OCI-LY1 (cell line): ENCODE measurements at regions not wholly inside any gene's neighbourhood (a gene's known extent, or its start where the extent isn't known, plus 50 kb on each side); places are given as distances from the start of the nearest gene placed in this dataset.

Experiments used
- EZH2 ChIP-seq: fragments of 200-600 bp; sonication (generic), shearing (Covaris generic); IDR thresholded peaks from 2 replicates; pipeline ENCODE4 v1.8.0; 2017; ENCODE audit warnings: borderline replicate concordance, mixed run types, mild to moderate bottlenecking, antibody characterized with exemption, low read length, moderate library complexity, mixed read lengths
- TF ChIP-seq, protein P1 (sequence below): fragments of 200-600 bp; sonication (generic), shearing (Covaris generic); IDR thresholded peaks from 2 replicates; pipeline ENCODE4 v1.5.1; 2017; ENCODE audit warnings: mild to moderate bottlenecking, antibody characterized with exemption, low read length, moderate library complexity, mixed read lengths

DNA sequence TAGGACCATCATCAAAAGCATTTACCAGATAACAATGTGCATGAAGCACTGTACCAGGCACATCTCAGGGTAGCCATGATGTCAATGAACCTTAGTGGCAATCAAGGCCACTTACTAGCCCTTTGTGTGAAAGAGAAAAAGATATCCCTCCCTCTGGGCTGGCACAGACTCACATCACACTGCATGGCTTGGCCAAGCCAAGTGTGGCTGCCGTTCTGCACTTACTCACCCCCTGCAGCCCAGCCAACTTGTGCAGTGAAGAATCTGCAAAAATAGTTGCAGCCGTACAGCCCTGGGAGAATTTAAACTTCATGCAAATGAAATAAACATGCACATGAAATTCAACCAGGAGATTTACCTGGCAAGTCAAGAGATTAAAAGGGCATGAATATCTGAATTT, 333.5 kb downstream of the DEPDC1B start:
- TF ChIP-seq, protein P1, sequence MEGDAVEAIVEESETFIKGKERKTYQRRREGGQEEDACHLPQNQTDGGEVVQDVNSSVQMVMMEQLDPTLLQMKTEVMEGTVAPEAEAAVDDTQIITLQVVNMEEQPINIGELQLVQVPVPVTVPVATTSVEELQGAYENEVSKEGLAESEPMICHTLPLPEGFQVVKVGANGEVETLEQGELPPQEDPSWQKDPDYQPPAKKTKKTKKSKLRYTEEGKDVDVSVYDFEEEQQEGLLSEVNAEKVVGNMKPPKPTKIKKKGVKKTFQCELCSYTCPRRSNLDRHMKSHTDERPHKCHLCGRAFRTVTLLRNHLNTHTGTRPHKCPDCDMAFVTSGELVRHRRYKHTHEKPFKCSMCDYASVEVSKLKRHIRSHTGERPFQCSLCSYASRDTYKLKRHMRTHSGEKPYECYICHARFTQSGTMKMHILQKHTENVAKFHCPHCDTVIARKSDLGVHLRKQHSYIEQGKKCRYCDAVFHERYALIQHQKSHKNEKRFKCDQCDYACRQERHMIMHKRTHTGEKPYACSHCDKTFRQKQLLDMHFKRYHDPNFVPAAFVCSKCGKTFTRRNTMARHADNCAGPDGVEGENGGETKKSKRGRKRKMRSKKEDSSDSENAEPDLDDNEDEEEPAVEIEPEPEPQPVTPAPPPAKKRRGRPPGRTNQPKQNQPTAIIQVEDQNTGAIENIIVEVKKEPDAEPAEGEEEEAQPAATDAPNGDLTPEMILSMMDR = no peak
- no peak for TF ChIP-seq EZH2
